GM12878 (cell line): ENCODE measurements at regions not wholly inside any gene's neighbourhood (a gene's known extent, or its start where the extent isn't known, plus 50 kb on each side); places are given as distances from the start of the nearest gene placed in this dataset.

ENCODE experiments used
- ATAC-seq: fragments of 200-7000 bp; cut with Tn5 transposase; 3 replicates; pipeline ENCODE4 v1.9.1; 2020; ENCODE audit warnings: mild to moderate bottlenecking, moderate library complexity
- BruUV-seq: library from RNA; stranded (reverse); fragments of 400-500 nt; replicated peaks from 2 replicates; lab custom pipeline; 2021; lab: Mats Ljungman, UMichigan
- CTCF ChIA-PET: fragments of 300-600 bp; sonication (Branson Sonifier 250); formaldehyde crosslinking; extraction: SDS; loops from one replicate; lab custom pipeline; 2021; ENCODE audit warnings: inconsistent platforms; lab: Yijun Ruan, JAX
- POLR2A ChIA-PET: fragments of 350-600 bp; formaldehyde crosslinking; extraction: SDS; loops from one replicate; lab custom pipeline; 2021; ENCODE audit warnings: inconsistent platforms; lab: Charles Lee
- RAD21 ChIA-PET: fragments of 300-600 bp; sonication (Branson Sonifier 250); formaldehyde crosslinking; loops from one replicate; lab custom pipeline; 2023; ENCODE audit warnings: antibody characterized with exemption; ENCODE audit not compliant: unreplicated experiment; lab: Charles Lee
- SMC1A ChIA-PET: fragments of 300-600 bp; sonication (Branson Sonifier 250); formaldehyde crosslinking; loops from one replicate; lab custom pipeline; 2023; ENCODE audit not compliant: unreplicated experiment, uncharacterized antibody; lab: Charles Lee
- DNase-seq: peaks from one replicate; pipeline ENCODE4 v3.0.0-alpha.2; 2011; ENCODE audit warnings: low read depth, low spot score
- FAIRE-seq: peaks from 3 replicates; lab custom pipeline; 2011; peaks lifted over from hg19 to GRCh38; lab: Jason Lieb, UNC
- H2AFZ ChIP-seq: 2 replicates; pipeline ENCODE4 v1.6.0; 2011; ENCODE audit warnings: low read depth, low read length, control low read depth; ENCODE audit not compliant: control insufficient read depth
- H3K27ac ChIP-seq: 2 replicates; pipeline ENCODE4 v1.5.1; 2011; ENCODE audit warnings: control low read depth; ENCODE audit not compliant: control insufficient read depth, insufficient read depth
- H3K27me3 ChIP-seq, 2 experiments: replicated peaks in 1 of 2; 2 replicates each; pipeline versions ENCODE4 v1.6.0 to v1.6.1; 2011; ENCODE audit warnings: low read length in 1 of 2; ENCODE audit not compliant: control insufficient read depth in 2 of 2, insufficient read depth in 2 of 2
- H3K36me3 ChIP-seq, 2 experiments: 2 replicates each; pipeline ENCODE4 v1.5.1; 2011; ENCODE audit warnings: low read length in 1 of 2; ENCODE audit not compliant: control insufficient read depth in 2 of 2, insufficient read depth in 2 of 2
- H3K4me1 ChIP-seq: 2 replicates; pipeline ENCODE4 v1.6.1; 2011; ENCODE audit warnings: mild to moderate bottlenecking, low read length, moderate library complexity, mixed read lengths; ENCODE audit not compliant: control insufficient read depth, insufficient read depth
- H3K4me2 ChIP-seq: 2 replicates; pipeline ENCODE4 v1.6.0; 2011; ENCODE audit warnings: control low read depth; ENCODE audit not compliant: control insufficient read depth, insufficient read depth
- H3K4me3 ChIP-seq: fragments of 200-600 bp; sonication (generic); 2 replicates; pipeline ENCODE4 v1.5.1; 2016
- H3K79me2 ChIP-seq: 2 replicates; pipeline ENCODE4 v1.6.0; 2011; ENCODE audit warnings: low read length; ENCODE audit not compliant: control insufficient read depth, insufficient read depth
- H3K9ac ChIP-seq: 2 replicates; pipeline ENCODE4 v1.8.0; 2011; ENCODE audit warnings: low read length, control low read depth, mixed read lengths; ENCODE audit not compliant: control insufficient read depth, insufficient read depth
- H3K9me3 ChIP-seq: replicated peaks from 3 replicates; pipeline ENCODE4 v1.5.1; 2011; ENCODE audit warnings: mild to moderate bottlenecking, low read length; ENCODE audit not compliant: control insufficient read depth, insufficient read depth
- H4K20me1 ChIP-seq: 2 replicates; pipeline ENCODE4 v1.6.0; 2011; ENCODE audit not compliant: control insufficient read depth, insufficient read depth
- E2F8 ChIP-seq: fragments of 450-650 bp; IDR thresholded peaks from 2 replicates; pipeline ENCODE4 v1.6.1; 2018; ENCODE audit warnings: mild to moderate bottlenecking, low read depth, moderate library complexity; ENCODE audit not compliant: partially characterized antibody
- IKZF1 ChIP-seq: fragments of 450-650 bp; conservative IDR thresholded peaks from 2 replicates; pipeline ENCODE4 v1.6.1; 2017; ENCODE audit warnings: antibody characterized with exemption, mild to moderate bottlenecking
- MTA2 ChIP-seq: fragments of 450-650 bp; IDR thresholded peaks from 2 replicates; pipeline ENCODE4 v1.6.1; 2016; ENCODE audit warnings: low read depth, mild to moderate bottlenecking, moderate library complexity
- RUNX3 ChIP-seq: IDR thresholded peaks from 2 replicates; pipeline ENCODE4 v1.6.1; 2012; ENCODE audit warnings: low read length, inconsistent platforms
- SMAD5 ChIP-seq: IDR thresholded peaks from 2 replicates; pipeline ENCODE4 v1.6.1; 2016; ENCODE audit warnings: antibody characterized with exemption, low read depth
- SP1 ChIP-seq: IDR thresholded peaks from one replicate; pipeline ENCODE4 v1.6.1; 2011; ENCODE audit warnings: low read depth, low read length
- WRNIP1 ChIP-seq: IDR thresholded peaks from 2 replicates; pipeline ENCODE4 v1.6.1; 2011; ENCODE audit warnings: low read depth, low read length, improper control_type of control experiment, borderline replicate concordance
- ZNF24 ChIP-seq: fragments of 450-650 bp; IDR thresholded peaks from 2 replicates; pipeline ENCODE4 v1.6.1; 2017; ENCODE audit warnings: antibody characterized with exemption, mild to moderate bottlenecking
- WGBS: methylation state at CpG from one replicate; pipeline ENCODE4 v1.1.6; 2016; ENCODE audit warnings: low lambda C conversion rate; ENCODE audit not compliant: insufficient replicate concordance, insufficient coverage; ENCODE audit errors: missing lambda C conversion rate; 5-methylcytosine and 5-hydroxymethylcytosine counted together
- in situ Hi-C: fragments of 300-500 bp; cut with MboI; formaldehyde crosslinking; loops from 9 replicates; pipeline ENCODE4 v1.14.3; 2018; ENCODE audit warnings: mixed read lengths
- intact Hi-C: fragments of 100-400 bp; cut with micrococcal nuclease; formaldehyde crosslinking; loops from one replicate; pipeline ENCODE4 v1.14.2; 2022; ENCODE audit not compliant: unreplicated experiment

GRCh38 chr22:23395530-23396361 lies 184.3 kb downstream of the IGLL1 start:
- ATAC-seq (no peak), FAIRE-seq (no peak), DNase-seq (no peak)
- Histone ChIP-seq H3K27ac (no peak overlapping the region), H3K4me1 (no peaks in the 10 kb centered on the region), H3K36me3 (no peaks in the 10 kb centered on the region), H3K4me2 (no peak overlapping the region), H2AFZ (no peak overlapping the region), H3K9me3 (no peaks in the 10 kb centered on the region), H3K4me3 (no peak overlapping the region), H3K27me3 (no peaks in the 10 kb centered on the region), H4K20me1 (no peaks in the 10 kb centered on the region), H3K9ac (no peak overlapping the region), H3K79me2 (no peaks in the 10 kb centered on the region)
- 24% methylated on average over 12 of the region's 14 CpGs for WGBS
- intact Hi-C loops (no loop called here), in situ Hi-C loops (loop anchor here (25.0 kb wide), 1 partner anchor 583 kb away; no protein-coding TSS in a partner anchor)
- ChIA-PET SMC1A (no interaction called here), RAD21 (no interaction called here), POLR2A (no interaction called here), CTCF (no interaction called here)
- no peak for TF ChIP-seq WRNIP1
- no peak for TF ChIP-seq SP1
- no peak for TF ChIP-seq SMAD5
- no peak for TF ChIP-seq RUNX3
- TF ChIP-seq IKZF1 = no peak
- TF ChIP-seq ZNF24 = no peak
- no peak for TF ChIP-seq MTA2
- TF ChIP-seq E2F8 = no peak
- BruUV-seq = no TSS peak
